Right atrium auricular region (tissue), 2 donors: ENCODE measurements at regions not wholly inside any gene's neighbourhood (a gene's known extent, or its start where the extent isn't known, plus 50 kb on each side); places are given as distances from the start of the nearest gene placed in this dataset.

Experiments
- DNase-seq: peaks from one replicate; pipeline ENCODE4 v3.0.0-alpha.2; 2019; ENCODE audit warnings: low spot score
- H3K27ac ChIP-seq, 2 donors: fragments of 200-600 bp; sonication (generic); 1 replicate in 1 of 2; 2 replicates in 1 of 2; pipeline ENCODE4 v1.5.1; 2016 to 2019
- H3K27me3 ChIP-seq, 2 donors: fragments of 200-600 bp; sonication (generic); one replicate each; pipeline versions ENCODE4 v1.5.1 to v1.6.0; 2017 to 2019
- H3K36me3 ChIP-seq: fragments of 200-600 bp; sonication (generic); one replicate; pipeline ENCODE4 v1.5.1; 2016
- H3K4me1 ChIP-seq, 2 donors: fragments of 200-600 bp; sonication (generic); one replicate each; pipeline versions ENCODE4 v1.5.1 to v1.6.0; 2017 to 2019
- H3K4me3 ChIP-seq, 2 donors: fragments of 200-600 bp; sonication (generic); 1 replicate in 1 of 2; 2 replicates in 1 of 2; pipeline ENCODE4 v1.5.1; 2017 to 2019; ENCODE audit warnings: mild to moderate bottlenecking in 1 of 2, moderate library complexity in 1 of 2
- H3K9me3 ChIP-seq, 2 donors: fragments of 200-600 bp; sonication (generic); one replicate each; pipeline ENCODE4 v1.5.1; 2019
- CTCF ChIP-seq, 2 donors: fragments of 200-600 bp; sonication (generic); IDR thresholded peaks; one replicate each; pipeline ENCODE4 v1.5.1; 2019; ENCODE audit warnings: antibody characterized with exemption in 2 of 2

GRCh38 chr14:22432348-22432976 is 156.6 kb downstream of the DAD1 start:
- H3K4me3 ChIP-seq, result no peak overlapping the region
- no peaks in the 10 kb centered on the region for H3K9me3 ChIP-seq
- H3K27ac ChIP-seq, result no peak overlapping the region
- peaks cover 0 to 42% of the 10 kb centered on the region in 2 donors for H3K4me1 ChIP-seq
- H3K27me3 ChIP-seq, result no peaks in the 10 kb centered on the region
- no peaks in the 10 kb centered on the region for H3K36me3 ChIP-seq
- no peak for DNase-seq
- no peak for TF ChIP-seq CTCF (IDR thresholded peaks at IDR 0.05)

- no peak overlapping the region for H3K4me3 ChIP-seq
- H3K27me3 ChIP-seq, result no peaks in the 10 kb centered on the region
- DNase-seq, result no peak
- no peak overlapping the region for H3K27ac ChIP-seq
- no peak for TF ChIP-seq CTCF (IDR thresholded peaks at IDR 0.05)
- peaks cover 0 to 37% of the 10 kb centered on the region in 2 donors for H3K4me1 ChIP-seq
- H3K9me3 ChIP-seq, result no peaks in the 10 kb centered on the region
- no peaks in the 10 kb centered on the region for H3K36me3 ChIP-seq
Observed at GRCh38 chr14:22429546-22430294, 159.3 kb downstream of the DAD1 start.

GRCh38 chr14:22428700-22429291 is 160.2 kb downstream of the DAD1 start:
- Histone ChIP-seq H3K4me3 (no peak overlapping the region), H3K27ac (no peak overlapping the region), H3K4me1 (peaks cover 0 to 37% of the 10 kb centered on the region in 2 donors), H3K9me3 (no peaks in the 10 kb centered on the region), H3K27me3 (no peaks in the 10 kb centered on the region), H3K36me3 (no peaks in the 10 kb centered on the region)
- DNase-seq, result no peak
- no peak for TF ChIP-seq CTCF (IDR thresholded peaks at IDR 0.05)

- peak; percentile 64 for DNase-seq
- TF ChIP-seq CTCF (IDR thresholded peaks at IDR 0.05), result no peak
- Histone ChIP-seq H3K4me1 (peaks cover 0 to 30% of the 10 kb centered on the region in 2 donors), H3K27ac (no peak overlapping the region), H3K9me3 (no peaks in the 10 kb centered on the region), H3K27me3 (no peaks in the 10 kb centered on the region), H3K4me3 (no peak overlapping the region), H3K36me3 (no peaks in the 10 kb centered on the region)
Observed at GRCh38 chr14:22427771-22428231, 161.2 kb downstream of the DAD1 start.

GRCh38 chr14:22426711-22427110 is 162.3 kb downstream of the DAD1 start:
- no peak overlapping the region for H3K27ac ChIP-seq
- no peak overlapping the region for H3K4me3 ChIP-seq
- peaks cover 0 to 21% of the 10 kb centered on the region in 2 donors for H3K4me1 ChIP-seq
- H3K36me3 ChIP-seq, result no peaks in the 10 kb centered on the region
- TF ChIP-seq CTCF (IDR thresholded peaks at IDR 0.05), result no peak
- H3K9me3 ChIP-seq, result no peaks in the 10 kb centered on the region
- no peak for DNase-seq
- H3K27me3 ChIP-seq, result no peaks in the 10 kb centered on the region
